Erythroblast (primary cell): ENCODE measurements at regions not wholly inside any gene's neighbourhood (a gene's known extent, or its start where the extent isn't known, plus 50 kb on each side); places are given as distances from the start of the nearest gene placed in this dataset.

Source experiments
- GATA1 ChIP-seq: IDR thresholded peaks from 2 replicates; pipeline ENCODE4 v1.6.1; 2011; ENCODE audit warnings: low read depth, mild to moderate bottlenecking, control low read depth, low read length, moderate library complexity
- POLR2A ChIP-seq: IDR thresholded peaks from 2 replicates; pipeline ENCODE4 v1.6.1; 2011; ENCODE audit warnings: mild to moderate bottlenecking, low read length

- TF ChIP-seq POLR2A = no peak
- TF ChIP-seq GATA1 = no peak
Measured at GRCh38 chr6:154596009-154596408, 85.5 kb upstream of the CNKSR3 start.
